Thoracic aorta (tissue), 2 donors: ENCODE measurements at regions not wholly inside any gene's neighbourhood (a gene's known extent, or its start where the extent isn't known, plus 50 kb on each side); places are given as distances from the start of the nearest gene placed in this dataset.
"Not testable (repeated sequence)": the region's sequence is repeated elsewhere in the genome, so short reads cannot be mapped to it uniquely, and the experiment has no call there.

ENCODE experiments used
- ATAC-seq: fragments of 150-250 bp; one replicate; pipeline ENCODE4 v1.8.0; 2017; ENCODE audit warnings: low read depth; ENCODE audit not compliant: insufficient number of reproducible peaks, low FRiP score
- DNase-seq: peaks from one replicate; pipeline ENCODE4 v3.0.0-alpha.2; 2020; ENCODE audit warnings: low spot score
- H3K27ac ChIP-seq, 2 donors: fragments of 200-600 bp; sonication (generic); 1 replicate in 1 of 2; 2 replicates in 1 of 2; pipeline ENCODE4 v1.5.1; 2016; ENCODE audit warnings: mild to moderate bottlenecking in 2 of 2, moderate library complexity in 2 of 2
- H3K27me3 ChIP-seq: fragments of 200-600 bp; sonication (generic); replicated peaks from 2 replicates; pipeline ENCODE4 v1.6.0; 2016; ENCODE audit warnings: mild to moderate bottlenecking; ENCODE audit not compliant: insufficient read depth
- H3K36me3 ChIP-seq: fragments of 200-600 bp; sonication (generic); one replicate; pipeline ENCODE4 v1.5.1; 2016
- H3K4me1 ChIP-seq, 2 donors: fragments of 200-600 bp; sonication (generic); 1 replicate in 1 of 2; 2 replicates in 1 of 2; pipeline versions ENCODE4 v1.5.1 to v1.6.0; 2016; ENCODE audit warnings: low read depth in 2 of 2, mild to moderate bottlenecking in 1 of 2; ENCODE audit not compliant: control insufficient read depth in 1 of 2
- H3K4me3 ChIP-seq: fragments of 200-600 bp; sonication (generic); 2 replicates; pipeline ENCODE4 v1.5.1; 2016; ENCODE audit warnings: mild to moderate bottlenecking
- H3K9me3 ChIP-seq: fragments of 200-600 bp; sonication (generic); 2 replicates; pipeline ENCODE4 v1.5.1; 2016
- TF ChIP-seq, protein P1 (sequence below): fragments of 200-600 bp; sonication (generic); IDR thresholded peaks from one replicate; pipeline ENCODE4 v1.5.1; 2019; ENCODE audit warnings: antibody characterized with exemption

DNA sequence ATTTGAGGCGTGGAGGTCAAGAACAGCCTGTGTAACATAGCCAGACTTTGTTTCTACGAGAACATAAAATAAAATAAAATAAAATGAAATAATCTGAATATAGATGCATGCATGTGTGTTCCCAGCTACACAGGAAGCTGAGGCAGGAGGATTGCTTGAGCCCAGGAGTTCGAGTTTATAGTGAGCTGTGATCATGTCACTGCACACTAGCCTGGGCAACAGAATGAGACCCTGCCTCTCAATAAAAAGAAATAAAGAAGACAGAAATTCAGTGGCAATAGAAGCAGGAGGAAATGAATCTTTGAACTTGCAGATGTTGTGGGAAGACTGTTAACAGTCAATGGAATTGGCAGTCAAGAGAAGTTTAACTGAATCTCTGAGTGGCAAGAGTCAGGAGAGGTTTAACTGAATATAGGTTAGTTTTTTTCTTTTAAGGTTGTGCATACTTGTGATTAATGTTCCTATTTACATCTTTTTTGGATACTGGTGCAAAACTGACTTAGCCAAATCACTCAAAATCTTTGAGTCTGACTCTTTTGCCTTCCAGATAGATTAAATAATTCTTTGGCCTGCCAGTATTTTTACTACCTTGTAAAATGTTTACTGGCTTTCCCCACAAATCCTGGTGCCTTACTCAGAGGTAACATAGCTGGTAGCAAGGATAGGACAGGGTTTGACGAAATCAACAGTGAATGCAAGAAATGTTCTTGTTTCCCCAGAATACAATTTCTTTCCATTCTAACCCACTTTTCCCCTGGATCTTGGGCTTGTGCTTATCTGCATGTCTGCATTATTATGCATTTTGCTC lies 361.4 kb downstream of the PDCD6IP start:
- Histone ChIP-seq H3K4me1 (peaks cover 0 to 10% of the 10 kb centered on the region in 2 donors), H3K9me3 (no peaks in the 10 kb centered on the region), H3K27me3 (no peaks in the 10 kb centered on the region), H3K36me3 (no peaks in the 10 kb centered on the region), H3K4me3 (no peak overlapping the region), H3K27ac (no peak overlapping the region)
- DNase-seq (no peak), ATAC-seq (no peak)
- TF ChIP-seq, protein P1, sequence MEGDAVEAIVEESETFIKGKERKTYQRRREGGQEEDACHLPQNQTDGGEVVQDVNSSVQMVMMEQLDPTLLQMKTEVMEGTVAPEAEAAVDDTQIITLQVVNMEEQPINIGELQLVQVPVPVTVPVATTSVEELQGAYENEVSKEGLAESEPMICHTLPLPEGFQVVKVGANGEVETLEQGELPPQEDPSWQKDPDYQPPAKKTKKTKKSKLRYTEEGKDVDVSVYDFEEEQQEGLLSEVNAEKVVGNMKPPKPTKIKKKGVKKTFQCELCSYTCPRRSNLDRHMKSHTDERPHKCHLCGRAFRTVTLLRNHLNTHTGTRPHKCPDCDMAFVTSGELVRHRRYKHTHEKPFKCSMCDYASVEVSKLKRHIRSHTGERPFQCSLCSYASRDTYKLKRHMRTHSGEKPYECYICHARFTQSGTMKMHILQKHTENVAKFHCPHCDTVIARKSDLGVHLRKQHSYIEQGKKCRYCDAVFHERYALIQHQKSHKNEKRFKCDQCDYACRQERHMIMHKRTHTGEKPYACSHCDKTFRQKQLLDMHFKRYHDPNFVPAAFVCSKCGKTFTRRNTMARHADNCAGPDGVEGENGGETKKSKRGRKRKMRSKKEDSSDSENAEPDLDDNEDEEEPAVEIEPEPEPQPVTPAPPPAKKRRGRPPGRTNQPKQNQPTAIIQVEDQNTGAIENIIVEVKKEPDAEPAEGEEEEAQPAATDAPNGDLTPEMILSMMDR = no peak

DNA sequence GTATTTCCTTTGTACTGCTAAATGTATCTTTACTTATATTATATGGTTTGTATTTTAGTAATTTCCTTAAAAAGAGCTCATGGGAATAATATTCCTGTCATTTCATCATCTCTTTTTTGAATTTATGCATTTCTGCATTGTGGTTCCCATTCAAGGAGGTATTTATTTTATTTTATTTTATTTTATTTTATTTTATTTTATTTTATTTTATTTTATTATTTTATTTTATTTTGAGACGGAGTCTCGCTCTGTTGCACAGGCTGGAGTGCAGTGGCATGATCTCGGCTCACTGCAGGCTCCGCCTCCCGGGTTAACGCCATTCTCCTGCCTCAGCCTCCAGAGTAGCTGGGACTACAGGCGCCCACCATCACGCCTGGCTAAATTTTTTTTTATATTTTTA lies 371.2 kb downstream of the PDCD6IP start:
- ATAC-seq, H3K27ac ChIP-seq, H3K36me3 ChIP-seq, H3K9me3 ChIP-seq, DNase-seq, H3K4me3 ChIP-seq, H3K27me3 ChIP-seq, H3K4me1 ChIP-seq: not testable (repeated sequence)

DNA sequence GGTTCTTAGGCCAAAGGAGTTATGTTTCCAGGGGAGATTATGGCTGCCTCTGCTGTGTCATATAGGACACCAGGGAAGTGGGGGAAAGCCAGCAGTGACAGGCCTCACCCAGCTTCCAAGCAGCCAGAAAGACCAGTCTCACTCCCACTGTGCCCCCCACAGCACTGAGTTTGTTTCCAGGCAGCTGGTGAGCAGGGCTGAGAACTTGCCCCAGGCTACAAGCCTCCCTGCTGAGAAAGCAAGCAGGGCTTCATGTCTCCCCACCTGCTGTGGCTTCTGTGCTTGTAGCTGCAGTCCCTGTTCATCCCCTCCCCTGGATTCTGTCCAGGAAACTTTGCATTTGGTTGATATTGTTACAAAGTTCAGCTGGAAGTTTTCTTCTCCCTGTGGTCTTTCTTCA lies 376.3 kb downstream of the PDCD6IP start:
- Histone ChIP-seq H3K4me3 (no peak overlapping the region), H3K9me3 (no peaks in the 10 kb centered on the region), H3K4me1 (no peaks in the 10 kb centered on the region), H3K36me3 (no peaks in the 10 kb centered on the region), H3K27me3 (no peaks in the 10 kb centered on the region), H3K27ac (no peak overlapping the region)
- TF ChIP-seq, protein P1 = no peak
- no peak for DNase-seq
- ATAC-seq = no peak

DNA sequence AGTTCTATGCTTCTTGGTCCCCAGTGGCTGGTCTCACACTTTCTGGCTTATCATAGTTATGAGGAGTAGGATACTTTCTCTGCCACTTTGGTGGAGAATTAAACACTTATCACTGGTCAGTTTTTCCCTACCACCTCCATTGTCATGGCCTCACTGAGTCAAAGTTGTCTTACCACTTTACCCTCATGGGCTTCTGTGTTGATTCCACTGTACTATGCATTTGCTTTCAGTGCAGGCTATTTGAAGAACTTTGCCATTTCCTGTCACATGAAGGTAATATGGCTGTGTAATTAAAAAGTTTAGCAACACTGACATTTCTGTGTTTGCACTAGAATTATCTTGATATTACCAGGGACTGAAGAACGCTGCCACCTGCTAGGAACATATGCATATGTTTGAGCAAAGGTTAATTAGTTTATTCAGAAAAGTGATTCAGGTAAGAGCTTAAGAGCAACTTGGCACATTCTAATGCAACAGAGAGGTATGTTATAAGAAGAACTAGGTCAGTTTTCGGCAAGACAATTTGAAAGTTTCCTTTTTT lies 377.3 kb downstream of the PDCD6IP start:
- Histone ChIP-seq H3K27me3 (no peaks in the 10 kb centered on the region), H3K4me1 (no peaks in the 10 kb centered on the region), H3K9me3 (no peaks in the 10 kb centered on the region), H3K4me3 (no peak overlapping the region), H3K36me3 (no peaks in the 10 kb centered on the region), H3K27ac (no peak overlapping the region)
- TF ChIP-seq, protein P1 = no peak
- DNase-seq (no peak), ATAC-seq (no peak)

DNA sequence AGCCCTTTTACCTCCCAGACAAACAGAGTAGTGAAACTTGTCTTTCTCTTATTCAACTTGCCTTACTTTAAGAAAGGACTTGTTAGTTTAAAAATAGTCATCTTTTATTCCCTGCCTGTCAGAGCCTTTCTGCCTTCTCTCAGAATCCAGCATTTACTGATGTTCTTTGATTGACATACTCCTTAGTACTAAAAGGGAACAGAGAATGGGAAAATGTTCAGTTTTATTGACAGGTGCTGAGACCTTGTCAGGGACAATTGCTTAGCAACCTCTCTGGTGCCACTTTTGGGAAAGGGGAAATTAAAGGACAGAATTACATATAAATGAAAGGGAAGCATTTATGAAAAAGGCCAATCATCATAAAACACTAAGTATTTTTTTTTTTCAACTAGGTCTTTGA lies 378.3 kb downstream of the PDCD6IP start:
- DNase-seq (no peak), ATAC-seq (no peak)
- TF ChIP-seq, protein P1 = no peak
- no peak overlapping the region for H3K27ac ChIP-seq
- no peaks in the 10 kb centered on the region for H3K9me3 ChIP-seq
- H3K27me3 ChIP-seq = no peaks in the 10 kb centered on the region
- no peak overlapping the region for H3K4me3 ChIP-seq
- H3K4me1 ChIP-seq = no peaks in the 10 kb centered on the region
- H3K36me3 ChIP-seq = no peaks in the 10 kb centered on the region

DNA sequence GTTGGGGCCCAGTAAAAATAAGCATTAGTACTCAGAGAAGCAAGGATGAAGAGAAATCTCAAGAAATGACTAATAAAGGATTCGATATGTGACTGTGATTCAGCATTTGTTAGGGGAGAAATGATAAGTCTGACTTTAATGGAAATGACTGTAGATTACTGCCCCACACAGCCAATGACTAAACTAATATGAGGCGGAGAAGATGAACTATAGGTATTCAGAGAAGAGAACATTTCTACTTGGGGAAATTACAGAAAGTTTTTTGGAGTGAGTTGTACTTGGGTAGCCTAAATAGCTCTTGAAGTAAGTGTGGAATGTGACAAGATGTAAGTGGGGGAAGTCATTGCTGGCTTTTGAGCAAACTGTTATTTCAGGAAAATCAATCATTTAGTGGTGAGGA lies 380.0 kb downstream of the PDCD6IP start:
- DNase-seq (no peak), ATAC-seq (no peak)
- Histone ChIP-seq H3K4me1 (no peaks in the 10 kb centered on the region), H3K27ac (no peak overlapping the region), H3K27me3 (no peaks in the 10 kb centered on the region), H3K9me3 (no peaks in the 10 kb centered on the region), H3K36me3 (no peaks in the 10 kb centered on the region), H3K4me3 (no peak overlapping the region)
- TF ChIP-seq, protein P1 = no peak
